ENCODE measurements at regions not wholly inside any gene's neighbourhood (a gene's known extent, or its start where the extent isn't known, plus 50 kb on each side); places are given as distances from the start of the nearest gene placed in this dataset.
"Not testable (repeated sequence)": the region's sequence is repeated elsewhere in the genome, so short reads cannot be mapped to it uniquely, and the experiment has no call there.

DNA sequence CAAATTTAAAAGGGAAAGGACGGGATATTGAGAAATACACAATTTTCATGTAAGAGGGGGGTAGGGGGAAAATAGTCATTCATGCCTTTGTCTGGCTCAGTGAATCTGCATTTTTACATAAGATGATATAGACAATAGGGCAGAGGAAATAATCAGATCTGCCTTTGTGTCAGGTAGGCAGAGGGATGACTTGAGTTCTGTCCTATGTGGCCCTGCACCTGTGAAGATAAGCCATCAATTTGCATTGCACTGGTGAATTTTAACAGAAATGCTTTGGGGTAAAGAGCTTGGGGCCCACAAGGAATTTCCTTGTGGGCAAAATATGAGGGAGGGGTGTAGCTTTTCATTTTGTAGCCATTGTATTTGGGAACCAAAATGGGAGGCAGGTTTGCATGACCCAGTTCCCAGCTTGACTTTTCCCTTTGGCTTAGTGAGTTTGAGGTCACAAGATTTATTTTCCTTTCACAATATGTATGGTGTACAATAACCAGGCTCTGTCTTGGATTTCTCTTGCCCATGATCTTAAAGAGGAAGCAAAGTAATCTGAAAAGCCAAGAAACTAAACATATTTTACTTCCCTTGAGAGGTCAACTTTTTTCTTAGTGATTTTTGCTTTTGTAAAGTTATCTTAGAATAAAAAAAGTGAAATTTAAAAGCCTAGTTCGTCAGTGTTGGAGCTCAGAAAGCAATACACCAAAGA is 77.7 kb upstream of the SORL1 start:
- DNase-seq, result no peak
- Histone ChIP-seq H3K9ac (ENCODE audit: low read length) (no peak overlapping the region), H3K18ac (ENCODE audit: low read length) (peak overlapping the region; percentile 57), H2BK15ac (replicated peaks; ENCODE audit: low read depth) (no peak overlapping the region), H4K8ac (ENCODE audit: low read depth, low read length) (no peak overlapping the region), H4K5ac (ENCODE audit: low read length) (no peak overlapping the region), H3K4me2 (ENCODE audit: low read length) (no peak overlapping the region), H2AK5ac (ENCODE audit: low read length) (no peak overlapping the region), H3K27me3 (ENCODE audit: insufficient read depth, low read length, poor library complexity) (no peaks in the 10 kb centered on the region), H3K56ac (ENCODE audit: low read length) (no peak overlapping the region), H3K4ac (ENCODE audit: low read depth, low read length) (no peak overlapping the region), H2BK5ac (ENCODE audit: low read length) (no peak overlapping the region), H3K23ac (ENCODE audit: low read length) (peak overlapping the region; percentile 59), H3K79me2 (ENCODE audit: control insufficient read depth, insufficient read depth, low read length) (no peaks in the 10 kb centered on the region), H2BK120ac (ENCODE audit: low read depth, low read length) (no peak overlapping the region), H3K4me1 (ENCODE audit: control insufficient read depth, low read depth, low read length) (peaks cover 16% of the 10 kb centered on the region), H3K79me1 (ENCODE audit: low read length) (no peaks in the 10 kb centered on the region), H3K36me3 (ENCODE audit: control insufficient read depth, insufficient read depth, low read length) (no peaks in the 10 kb centered on the region), H3K4me3 (ENCODE audit: low read length) (no peak overlapping the region), H3K27ac (ENCODE audit: low read depth, low read length) (peak overlapping the region; percentile 41)
- no CpG with 5 or more reads among the region's 2 CpGs for WGBS (ENCODE audit: extremely low coverage, insufficient coverage, low lambda C conversion rate)

GRCh38 chr11:121376130-121376529 is 76.0 kb upstream of the SORL1 start:
- no peak for DNase-seq
- no peak overlapping the region for H2AK5ac ChIP-seq (ENCODE audit: low read length)
- H3K9ac ChIP-seq (ENCODE audit: low read length), result no peak overlapping the region
- H2BK5ac ChIP-seq (ENCODE audit: low read length), result peak overlapping the region; percentile 7
- no peak overlapping the region for H3K27ac ChIP-seq (ENCODE audit: low read depth, low read length)
- peaks cover 16% of the 10 kb centered on the region for H3K4me1 ChIP-seq (ENCODE audit: control insufficient read depth, low read depth, low read length)
- no peak overlapping the region for H3K4me3 ChIP-seq (ENCODE audit: low read length)
- H3K4ac ChIP-seq (ENCODE audit: low read depth, low read length), result no peak overlapping the region
- no peak overlapping the region for H4K5ac ChIP-seq (ENCODE audit: low read length)
- H3K23ac ChIP-seq (ENCODE audit: low read length), result no peak overlapping the region
- H3K36me3 ChIP-seq (ENCODE audit: control insufficient read depth, insufficient read depth, low read length), result no peaks in the 10 kb centered on the region
- H3K27me3 ChIP-seq (ENCODE audit: insufficient read depth, low read length, poor library complexity), result no peaks in the 10 kb centered on the region
- no CpG with 5 or more reads among the region's 3 CpGs for WGBS (ENCODE audit: extremely low coverage, insufficient coverage, low lambda C conversion rate)
- no peak overlapping the region for H3K4me2 ChIP-seq (ENCODE audit: low read length)
- H3K79me1 ChIP-seq (ENCODE audit: low read length), result no peaks in the 10 kb centered on the region
- H3K79me2 ChIP-seq (ENCODE audit: control insufficient read depth, insufficient read depth, low read length), result no peaks in the 10 kb centered on the region
- H2BK120ac ChIP-seq (ENCODE audit: low read depth, low read length), result peak overlapping the region; percentile 13
- H3K56ac ChIP-seq (ENCODE audit: low read length), result no peak overlapping the region
- no peak overlapping the region for H4K8ac ChIP-seq (ENCODE audit: low read depth, low read length)
- H2BK15ac ChIP-seq (replicated peaks; ENCODE audit: low read depth), result no peak overlapping the region
- peak overlapping the region; percentile 11 for H3K18ac ChIP-seq (ENCODE audit: low read length)

- DNase-seq, result peak; percentile 88
- H3K18ac ChIP-seq (ENCODE audit: low read length); H3K9ac ChIP-seq (ENCODE audit: low read length); H3K4me2 ChIP-seq (ENCODE audit: low read length); H2BK5ac ChIP-seq (ENCODE audit: low read length); H4K5ac ChIP-seq (ENCODE audit: low read length); H2BK120ac ChIP-seq (ENCODE audit: low read depth, low read length); H3K79me1 ChIP-seq (ENCODE audit: low read length); H3K23ac ChIP-seq (ENCODE audit: low read length); H3K27me3 ChIP-seq (ENCODE audit: insufficient read depth, low read length, poor library complexity); H2AK5ac ChIP-seq (ENCODE audit: low read length); H3K36me3 ChIP-seq (ENCODE audit: control insufficient read depth, insufficient read depth, low read length); H3K27ac ChIP-seq (ENCODE audit: low read depth, low read length); H3K4me3 ChIP-seq (ENCODE audit: low read length); H3K79me2 ChIP-seq (ENCODE audit: control insufficient read depth, insufficient read depth, low read length); H3K4ac ChIP-seq (ENCODE audit: low read depth, low read length); H4K8ac ChIP-seq (ENCODE audit: low read depth, low read length); H2BK15ac ChIP-seq (replicated peaks; ENCODE audit: low read depth); H3K4me1 ChIP-seq (ENCODE audit: control insufficient read depth, low read depth, low read length): not testable (repeated sequence)
- no CpG with 5 or more reads among the region's 2 CpGs for WGBS (ENCODE audit: extremely low coverage, insufficient coverage, low lambda C conversion rate)
- H3K56ac ChIP-seq (ENCODE audit: low read length), result peak overlapping the region; percentile 76
Observed at GRCh38 chr11:121379145-121379810, 72.8 kb upstream of the SORL1 start.

DNA sequence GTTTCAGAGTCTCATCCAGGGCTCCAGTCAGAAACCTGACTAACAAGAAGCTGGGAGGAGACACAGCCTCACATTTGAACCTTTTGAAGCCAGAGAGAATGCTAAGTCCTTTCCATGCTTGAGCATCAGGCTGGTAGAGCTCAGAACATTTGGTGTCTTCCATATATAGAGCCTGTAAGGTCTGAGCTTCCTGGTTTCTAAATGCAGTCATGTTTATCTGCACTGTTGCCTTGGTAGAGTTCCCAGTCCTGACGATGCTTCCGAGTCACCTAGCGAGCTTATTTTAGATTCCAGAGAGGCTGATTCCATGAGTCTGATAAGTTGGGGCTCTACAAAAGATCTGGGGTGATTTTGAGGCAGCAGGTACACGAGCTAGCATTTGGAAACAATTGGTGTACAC is 68.4 kb upstream of the SORL1 start:
- H3K4me2 ChIP-seq (ENCODE audit: low read length), result no peak overlapping the region
- no peak overlapping the region for H3K27ac ChIP-seq (ENCODE audit: low read depth, low read length)
- no peak overlapping the region for H3K9ac ChIP-seq (ENCODE audit: low read length)
- no CpG with 5 or more reads among the region's 4 CpGs for WGBS (ENCODE audit: extremely low coverage, insufficient coverage, low lambda C conversion rate)
- no peak overlapping the region for H3K56ac ChIP-seq (ENCODE audit: low read length)
- no peaks in the 10 kb centered on the region for H3K27me3 ChIP-seq (ENCODE audit: insufficient read depth, low read length, poor library complexity)
- H3K79me1 ChIP-seq (ENCODE audit: low read length), result no peaks in the 10 kb centered on the region
- H4K5ac ChIP-seq (ENCODE audit: low read length), result no peak overlapping the region
- H2AK5ac ChIP-seq (ENCODE audit: low read length), result no peak overlapping the region
- no peaks in the 10 kb centered on the region for H3K79me2 ChIP-seq (ENCODE audit: control insufficient read depth, insufficient read depth, low read length)
- no peak for DNase-seq
- H2BK120ac ChIP-seq (ENCODE audit: low read depth, low read length), result no peak overlapping the region
- no peak overlapping the region for H2BK15ac ChIP-seq (replicated peaks; ENCODE audit: low read depth)
- no peak overlapping the region for H2BK5ac ChIP-seq (ENCODE audit: low read length)
- H3K18ac ChIP-seq (ENCODE audit: low read length), result no peak overlapping the region
- no peak overlapping the region for H3K23ac ChIP-seq (ENCODE audit: low read length)
- no peak overlapping the region for H4K8ac ChIP-seq (ENCODE audit: low read depth, low read length)
- H3K4me3 ChIP-seq (ENCODE audit: low read length), result no peak overlapping the region
- no peak overlapping the region for H3K4ac ChIP-seq (ENCODE audit: low read depth, low read length)
- H3K4me1 ChIP-seq (ENCODE audit: control insufficient read depth, low read depth, low read length), result no peaks in the 10 kb centered on the region
- no peaks in the 10 kb centered on the region for H3K36me3 ChIP-seq (ENCODE audit: control insufficient read depth, insufficient read depth, low read length)

GRCh38 chr11:121385688-121386087 is 66.4 kb upstream of the SORL1 start:
- no peak overlapping the region for H2AK5ac ChIP-seq (ENCODE audit: low read length)
- DNase-seq, result no peak
- H3K4me2 ChIP-seq (ENCODE audit: low read length), result no peak overlapping the region
- no CpG with 5 or more reads among the region's 1 CpG for WGBS (ENCODE audit: extremely low coverage, insufficient coverage, low lambda C conversion rate)
- no peak overlapping the region for H2BK120ac ChIP-seq (ENCODE audit: low read depth, low read length)
- peaks cover 4% of the 10 kb centered on the region for H3K4me1 ChIP-seq (ENCODE audit: control insufficient read depth, low read depth, low read length)
- H2BK15ac ChIP-seq (replicated peaks; ENCODE audit: low read depth), result no peak overlapping the region
- H3K23ac ChIP-seq (ENCODE audit: low read length), result no peak overlapping the region
- no peak overlapping the region for H3K9ac ChIP-seq (ENCODE audit: low read length)
- no peaks in the 10 kb centered on the region for H3K27me3 ChIP-seq (ENCODE audit: insufficient read depth, low read length, poor library complexity)
- no peak overlapping the region for H2BK5ac ChIP-seq (ENCODE audit: low read length)
- H3K79me2 ChIP-seq (ENCODE audit: control insufficient read depth, insufficient read depth, low read length), result no peaks in the 10 kb centered on the region
- no peak overlapping the region for H3K56ac ChIP-seq (ENCODE audit: low read length)
- no peaks in the 10 kb centered on the region for H3K36me3 ChIP-seq (ENCODE audit: control insufficient read depth, insufficient read depth, low read length)
- no peak overlapping the region for H3K18ac ChIP-seq (ENCODE audit: low read length)
- no peak overlapping the region for H3K27ac ChIP-seq (ENCODE audit: low read depth, low read length)
- H3K4ac ChIP-seq (ENCODE audit: low read depth, low read length), result no peak overlapping the region
- no peak overlapping the region for H3K4me3 ChIP-seq (ENCODE audit: low read length)
- no peak overlapping the region for H4K8ac ChIP-seq (ENCODE audit: low read depth, low read length)
- no peak overlapping the region for H4K5ac ChIP-seq (ENCODE audit: low read length)
- H3K79me1 ChIP-seq (ENCODE audit: low read length), result no peaks in the 10 kb centered on the region
